HG03342 (cell line): ENCODE measurements at regions not wholly inside any gene's neighbourhood (a gene's known extent, or its start where the extent isn't known, plus 50 kb on each side); places are given as distances from the start of the nearest gene placed in this dataset.

Source experiments
- ATAC-seq: cut with Tn5 transposase; IDR thresholded peaks from one replicate; pipeline ENCODE4 v1.9.1; 2021; ENCODE audit warnings: mild to moderate bottlenecking, moderate library complexity; ENCODE audit not compliant: unreplicated experiment

DNA sequence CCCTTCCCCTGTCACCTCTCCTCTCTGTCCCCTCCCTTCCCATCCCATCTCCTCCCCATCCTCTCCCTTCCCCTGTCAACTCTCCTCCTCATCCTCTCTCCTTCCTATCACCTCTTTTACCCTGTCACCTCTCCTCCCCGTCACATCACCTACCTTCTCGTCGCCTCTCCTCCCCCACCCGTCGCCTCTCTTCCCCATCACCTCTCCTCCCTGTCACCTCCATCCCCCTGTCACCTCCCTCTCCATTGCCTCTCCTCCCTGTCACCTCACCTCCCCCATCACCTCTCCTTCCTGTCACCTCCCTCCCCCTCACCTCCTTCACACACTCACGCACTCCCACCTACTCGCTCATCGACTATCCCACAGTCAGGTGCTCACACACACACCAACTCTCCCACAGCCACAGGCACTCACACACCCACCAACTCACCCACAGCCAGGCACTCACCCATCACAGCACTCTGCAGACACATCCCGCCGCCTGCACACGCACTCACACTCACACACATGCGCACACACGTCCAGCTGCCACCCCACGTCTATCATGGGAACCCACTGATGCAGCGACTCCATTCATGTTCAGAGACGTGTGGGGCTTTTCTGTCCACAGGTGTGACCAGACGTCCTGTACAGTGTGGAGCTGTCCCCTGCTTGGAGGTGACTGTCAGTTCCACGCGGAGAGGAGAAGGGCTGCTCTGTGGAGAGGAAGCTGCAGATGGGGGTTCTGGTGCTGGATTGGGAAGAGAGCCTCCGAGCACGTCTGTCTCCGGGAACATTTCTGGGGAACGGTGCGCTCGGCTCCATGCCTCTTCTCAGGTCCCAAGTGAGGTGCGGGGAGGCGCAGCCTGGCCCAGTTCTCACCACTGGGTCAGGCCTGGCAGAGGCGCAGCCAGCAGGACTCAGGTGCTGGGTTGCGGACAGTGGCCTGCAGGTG is 184.3 kb downstream of the TTLL2 start:
- no peak for ATAC-seq

DNA sequence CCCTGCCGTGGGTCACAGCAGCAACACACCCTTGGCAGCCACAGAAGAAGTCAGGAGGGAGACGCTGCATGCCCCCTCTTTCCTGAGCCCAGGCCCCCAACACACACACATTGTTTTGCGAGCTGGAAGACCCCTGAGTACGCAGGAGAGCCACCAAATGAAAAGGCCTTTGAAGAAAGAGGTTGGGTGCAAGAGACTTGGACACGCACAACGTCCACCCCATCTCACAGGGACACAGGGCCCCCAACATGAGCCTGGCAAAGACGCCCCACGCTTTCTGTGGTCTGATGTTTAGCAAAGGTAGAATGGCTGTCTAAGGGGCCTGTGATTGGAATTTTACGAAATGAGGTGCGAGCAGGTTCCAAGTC is 185.0 kb downstream of the TTLL2 start:
- ATAC-seq: no peak

DNA sequence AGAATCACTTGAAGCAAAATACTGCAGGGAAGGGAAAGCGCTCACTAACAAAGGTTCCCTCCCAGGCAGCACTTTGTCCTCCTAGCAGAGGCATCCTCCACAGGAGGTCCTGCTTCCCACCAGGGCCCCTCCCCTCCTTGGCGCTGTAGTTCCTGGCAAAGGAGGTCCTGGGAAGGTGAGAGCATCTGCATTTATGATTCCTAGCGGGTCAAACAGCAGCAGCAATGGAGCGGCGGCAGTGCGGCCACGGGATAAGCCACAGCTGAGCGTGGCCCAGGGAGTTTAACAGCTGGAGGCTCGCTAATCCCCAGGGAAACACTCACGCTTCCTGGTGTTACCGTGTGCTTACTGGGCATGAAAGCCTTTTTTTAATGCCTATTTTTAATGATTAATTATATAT is 185.8 kb downstream of the TTLL2 start:
- no peak for ATAC-seq

DNA sequence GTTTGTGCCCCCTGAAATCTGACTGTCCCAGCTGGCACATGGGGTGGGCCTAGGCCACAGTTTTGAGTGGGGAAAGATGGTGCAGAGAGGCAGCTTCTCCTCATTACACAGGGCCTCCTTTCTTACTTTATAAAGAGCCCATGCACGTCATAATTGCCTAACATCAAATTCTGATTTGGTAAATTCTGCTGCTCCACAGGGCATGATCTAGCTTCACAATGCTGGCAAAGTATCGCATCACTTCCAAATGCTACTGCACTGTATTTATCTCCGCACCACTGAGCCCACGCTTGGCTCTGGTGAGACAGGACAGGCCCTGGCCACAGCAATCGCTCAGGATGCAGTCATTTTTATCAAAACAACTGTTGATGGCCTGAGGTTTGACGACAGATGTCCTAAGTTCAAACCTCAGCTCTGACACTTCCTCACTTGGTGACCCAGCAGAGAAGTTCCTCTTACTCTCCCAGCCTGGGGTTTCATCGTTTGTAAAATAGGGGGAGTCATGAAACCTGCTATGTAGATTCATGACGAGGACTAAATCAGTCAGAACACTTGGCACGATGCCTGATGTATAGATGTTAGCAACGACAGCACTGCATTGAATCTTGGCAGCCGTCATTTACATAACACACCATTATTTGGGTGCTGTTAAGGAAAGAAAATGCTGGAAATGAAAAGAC is 187.9 kb downstream of the TTLL2 start:
- ATAC-seq: no peak

DNA sequence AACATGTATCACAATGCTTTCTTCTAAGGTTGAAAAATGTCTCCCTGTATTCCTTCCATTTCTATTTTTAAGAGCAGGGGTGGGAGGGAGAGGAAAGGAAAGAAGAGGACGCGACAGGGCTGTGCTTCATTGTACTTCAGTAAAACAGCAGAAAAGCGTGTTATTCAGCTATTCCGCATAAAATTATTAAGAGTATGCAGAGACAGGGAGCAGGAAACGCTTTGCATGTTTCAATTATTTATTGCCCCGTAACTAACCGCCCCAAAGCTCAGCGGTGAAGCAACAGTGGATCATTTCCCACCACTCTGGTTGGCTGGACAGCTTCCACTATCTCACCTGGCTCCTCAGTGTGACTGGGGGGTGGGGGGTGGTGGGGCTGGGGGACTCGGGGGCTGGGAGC is 188.9 kb downstream of the TTLL2 start:
- no peak for ATAC-seq

DNA sequence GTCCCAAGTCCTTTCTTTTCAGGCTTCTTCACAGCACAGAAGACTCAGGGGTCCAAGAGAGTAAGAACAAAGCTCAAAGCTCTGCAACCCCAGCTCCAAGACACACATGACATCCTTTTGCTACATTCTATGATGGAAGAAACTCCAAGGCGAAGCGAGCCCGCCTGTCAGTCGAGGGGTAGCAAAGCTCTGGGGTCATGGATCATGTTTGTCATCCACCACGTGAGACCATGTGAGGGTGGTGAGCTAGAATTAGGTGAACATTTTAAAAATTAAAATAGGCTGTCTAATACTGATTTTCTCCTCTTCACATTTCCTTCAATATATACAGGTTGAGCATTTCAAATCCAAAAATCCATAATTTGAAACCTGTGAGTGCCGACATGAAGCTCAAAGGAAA is 189.6 kb downstream of the TTLL2 start:
- ATAC-seq: no peak

DNA sequence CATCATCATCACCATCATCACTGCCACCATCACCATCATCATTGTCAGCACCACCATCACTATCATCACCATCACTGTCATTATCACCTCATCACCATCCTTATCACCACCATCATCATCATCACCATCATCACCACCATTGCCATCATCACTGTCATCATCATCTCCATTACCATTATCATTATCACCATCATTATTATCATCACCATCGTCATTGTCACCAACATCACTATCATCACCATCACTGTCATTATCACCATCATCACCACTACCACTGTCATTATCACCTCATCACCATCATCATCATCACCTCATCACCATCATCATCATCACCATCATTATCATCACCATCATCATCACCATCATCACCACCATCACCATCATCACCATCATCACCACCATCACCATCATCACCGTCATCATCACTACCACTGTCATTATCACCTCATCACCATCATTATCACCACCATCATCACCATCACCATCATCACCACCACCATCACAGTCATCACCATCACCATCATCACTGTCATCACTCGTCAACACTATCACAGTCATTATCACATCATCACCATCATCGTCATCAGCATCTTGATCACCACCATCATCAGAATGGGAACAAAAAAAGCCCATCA is 191.1 kb downstream of the TTLL2 start:
- ATAC-seq: no peak

DNA sequence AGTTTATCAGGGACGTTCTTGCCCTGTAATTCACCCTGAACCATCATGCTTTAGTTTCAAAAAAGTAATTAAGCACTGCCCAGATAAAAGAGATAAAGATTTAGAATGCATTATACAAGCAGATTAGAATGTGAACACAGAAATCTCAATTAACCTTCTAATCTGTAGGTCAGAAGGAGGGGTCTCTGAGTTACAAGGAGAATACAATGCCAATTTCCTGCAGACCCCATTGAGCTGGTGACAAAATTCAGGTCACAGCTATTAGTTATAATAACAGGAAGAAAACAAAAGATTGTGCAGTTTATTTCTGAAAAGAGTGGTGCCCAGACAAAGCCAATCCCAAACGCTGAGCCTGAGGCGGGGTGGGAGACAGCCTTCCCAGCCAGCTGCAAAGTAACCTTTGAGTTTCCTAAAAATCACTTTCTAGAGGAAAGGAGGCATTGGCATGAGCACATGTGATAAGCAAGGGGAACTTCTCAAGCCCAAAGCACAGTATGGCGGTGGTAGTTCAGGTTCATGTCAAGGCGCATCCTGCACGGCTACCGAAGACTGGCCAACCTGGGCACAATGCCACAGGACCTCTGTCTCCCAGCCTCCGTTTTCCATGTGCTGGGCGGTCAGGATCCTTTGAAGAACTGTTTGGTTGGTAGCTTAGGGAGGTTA is 192.5 kb downstream of the TTLL2 start:
- ATAC-seq: no peak

DNA sequence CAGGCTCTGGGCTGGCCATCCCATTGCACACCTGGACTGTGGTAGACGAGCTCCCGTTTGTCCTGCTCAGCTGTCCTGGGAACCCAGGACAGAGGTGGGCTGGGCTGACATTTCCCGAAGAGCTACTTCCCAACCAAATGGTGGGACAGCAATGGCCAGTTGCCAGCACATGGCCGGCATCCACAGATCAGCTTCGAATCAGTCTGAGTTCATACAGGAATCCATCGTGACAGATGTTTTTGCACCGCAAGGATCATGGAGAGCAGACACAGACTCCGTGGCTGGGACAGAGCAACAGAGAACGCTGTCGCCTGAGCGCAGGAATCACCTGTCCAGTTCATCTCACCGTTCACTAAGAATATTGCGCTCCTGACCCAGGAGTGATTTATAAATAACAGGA is 198.5 kb downstream of the TTLL2 start:
- ATAC-seq: no peak

DNA sequence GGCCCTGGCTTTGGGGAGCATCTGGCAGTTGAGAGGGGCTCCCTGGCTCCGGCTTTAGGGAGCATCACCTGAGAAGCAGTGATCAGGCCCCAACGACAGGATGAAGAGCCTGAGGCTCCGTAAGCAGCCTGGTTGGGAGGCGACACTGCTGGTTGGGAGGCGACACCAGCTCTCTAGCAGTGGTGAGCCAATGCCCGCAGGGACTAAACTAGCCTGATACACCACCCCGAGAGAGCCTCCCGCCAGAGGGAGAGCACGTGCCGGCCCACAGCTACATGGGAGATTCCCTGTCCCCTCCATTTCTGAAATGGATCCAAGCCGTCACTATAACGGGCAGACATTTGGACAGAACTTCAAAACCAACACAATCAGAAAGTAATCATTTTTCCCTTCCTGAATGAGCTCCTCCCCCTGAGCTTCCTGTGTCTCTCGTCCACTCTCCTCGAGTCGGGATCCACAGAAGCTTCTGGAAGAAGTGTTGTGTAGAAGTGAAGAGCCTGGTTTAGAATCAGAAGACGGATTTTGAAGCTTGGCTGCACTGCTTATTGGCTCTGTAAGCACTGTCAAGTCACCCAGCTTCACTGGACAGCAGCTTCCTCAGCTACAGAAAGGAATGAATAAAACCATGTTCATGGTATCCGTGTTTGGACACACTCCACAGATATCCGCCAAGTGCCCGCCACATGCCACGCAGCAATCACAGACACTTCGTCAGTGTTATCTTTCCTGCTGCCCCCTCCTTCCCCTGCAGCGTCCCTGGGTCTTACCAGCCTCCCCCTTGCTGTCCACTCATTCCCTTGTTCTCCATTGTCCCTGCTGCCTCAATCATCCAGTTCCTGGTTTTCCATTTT is 199.6 kb downstream of the TTLL2 start:
- no peak for ATAC-seq

DNA sequence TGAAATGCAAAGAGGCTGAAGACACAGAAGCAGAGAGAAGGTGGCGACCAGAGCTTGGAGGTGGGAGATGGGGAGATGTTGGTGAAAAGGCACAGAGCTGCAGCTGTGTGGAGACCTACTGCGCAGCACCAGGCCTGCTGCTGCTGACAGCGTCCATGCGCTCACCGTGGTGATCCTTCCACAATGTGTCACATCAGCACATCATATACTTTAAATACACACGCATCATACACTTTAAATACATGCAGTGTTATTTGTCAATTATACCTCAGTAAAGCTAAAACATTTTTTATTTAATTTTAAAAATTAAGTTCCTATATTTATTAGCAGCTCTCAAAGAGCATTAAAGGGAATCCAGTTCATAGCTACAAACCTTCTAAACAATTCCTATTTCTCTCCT is 200.9 kb downstream of the TTLL2 start:
- ATAC-seq: no peak

DNA sequence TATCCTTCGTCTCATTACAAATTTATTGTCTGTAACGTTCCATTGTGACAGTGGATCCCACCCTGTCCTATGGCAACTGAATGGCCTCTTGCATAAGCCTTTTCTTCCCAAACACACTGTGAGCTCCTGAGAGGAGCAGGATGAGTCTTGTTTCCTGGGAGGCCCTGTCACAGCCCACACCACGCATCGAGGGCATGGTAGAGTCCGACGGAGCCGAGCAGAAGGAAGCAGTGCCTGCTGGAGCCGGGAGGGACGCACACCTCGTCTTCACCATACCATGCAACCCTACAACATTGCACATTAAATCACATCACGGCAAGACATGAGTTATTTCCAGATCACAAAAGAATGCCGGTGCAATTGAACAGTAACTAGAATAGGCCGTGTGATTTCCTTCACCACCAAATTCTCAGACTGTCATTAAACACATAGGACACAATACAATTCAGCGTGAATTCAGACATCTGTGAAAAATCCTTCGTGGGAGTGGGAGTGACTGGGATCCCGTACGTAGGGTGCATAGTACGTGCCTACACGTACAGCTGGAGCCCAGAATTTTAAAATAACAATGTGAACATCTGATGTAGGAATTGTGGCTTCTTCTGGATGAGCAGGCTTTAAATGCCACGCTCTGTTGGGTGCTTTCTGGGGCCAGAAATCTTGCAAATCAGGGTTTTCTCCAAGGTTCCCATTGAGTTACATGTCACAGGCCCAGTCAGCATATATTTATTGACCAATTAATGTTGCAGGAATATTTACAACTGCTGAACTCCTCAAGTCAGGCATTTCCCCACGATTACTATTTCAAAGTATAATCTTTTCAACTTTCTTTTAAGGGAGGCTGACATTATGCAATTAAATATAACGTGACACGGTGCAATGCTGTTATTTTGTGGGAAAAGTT is 201.8 kb downstream of the TTLL2 start:
- ATAC-seq: no peak

DNA sequence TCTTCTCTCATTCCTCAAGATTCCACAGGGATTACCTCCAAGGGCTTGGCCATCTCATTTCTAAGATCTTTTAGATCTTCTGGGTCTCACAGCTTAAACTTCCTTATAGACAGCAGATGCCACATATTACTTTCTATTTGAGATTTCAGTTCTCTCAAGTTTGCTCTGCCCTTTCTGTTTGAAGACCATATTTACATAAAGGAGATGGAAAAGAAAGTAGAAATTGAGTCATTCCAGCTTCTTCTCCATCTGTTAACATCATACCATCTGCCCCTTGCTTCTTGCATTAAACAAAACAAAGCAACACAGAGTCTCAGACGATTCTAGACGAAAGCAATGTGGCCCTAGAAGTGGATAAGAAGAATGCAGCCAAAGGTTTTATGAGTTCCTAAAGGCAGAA is 203.4 kb downstream of the TTLL2 start:
- ATAC-seq: peak; percentile 70

DNA sequence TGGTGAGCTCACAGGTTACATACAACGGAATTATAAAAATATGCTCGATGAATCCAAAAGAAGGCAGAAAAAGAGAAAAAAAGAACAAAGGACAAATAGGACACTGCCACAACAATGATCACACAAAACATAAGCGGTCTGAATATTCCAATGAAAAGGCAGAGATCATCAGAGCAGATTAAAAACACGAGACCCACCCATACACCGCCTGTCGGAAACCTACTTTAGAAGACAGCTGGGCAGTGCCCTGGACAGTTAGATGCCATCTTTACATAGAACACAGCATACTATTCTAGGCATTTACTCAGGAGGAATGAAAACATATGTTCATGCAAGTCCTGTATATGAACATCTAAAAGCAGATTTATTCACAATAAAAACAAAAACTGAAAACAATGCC is 204.1 kb downstream of the TTLL2 start:
- ATAC-seq: no peak

DNA sequence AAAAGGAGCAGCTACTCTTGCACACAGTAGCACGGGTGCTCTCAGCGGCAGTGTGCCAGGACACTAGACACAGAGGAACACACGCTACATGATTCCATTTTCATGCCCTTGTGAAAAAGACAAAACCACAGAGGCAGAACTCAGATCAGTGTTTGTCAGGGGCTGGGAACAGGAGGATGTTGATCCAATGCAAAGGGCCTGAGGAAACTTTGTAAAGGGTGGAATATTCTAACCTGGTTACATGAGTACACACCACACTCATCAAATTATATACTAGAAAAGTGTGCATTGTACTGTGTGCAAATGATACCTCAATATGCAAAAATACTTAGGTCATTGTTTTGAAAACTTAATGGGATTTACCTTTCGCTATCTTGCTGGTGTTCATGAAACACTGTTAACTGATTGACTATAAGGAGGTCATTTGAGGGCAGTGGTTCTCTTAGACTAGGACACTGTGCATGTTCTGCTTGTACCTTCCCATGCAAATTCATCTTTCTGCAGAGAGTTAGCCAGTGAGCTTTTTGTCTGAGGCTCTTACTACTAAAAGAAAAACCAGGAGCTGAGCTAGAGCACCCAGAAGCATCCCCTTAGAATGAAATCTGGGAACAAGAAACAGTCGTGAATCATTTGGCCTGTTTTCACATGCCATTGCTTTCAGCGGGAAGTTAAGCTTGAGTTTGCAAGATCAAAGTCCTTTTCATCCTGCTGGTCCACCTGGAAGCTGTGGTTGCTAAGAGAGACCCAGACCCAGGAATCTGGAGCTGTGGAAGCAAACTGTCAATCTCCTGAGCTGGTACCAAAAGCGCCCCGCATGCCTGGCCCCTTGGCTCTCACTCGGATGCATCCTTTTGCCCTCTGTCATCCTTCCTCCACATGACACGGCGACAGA is 204.8 kb downstream of the TTLL2 start:
- no peak for ATAC-seq

DNA sequence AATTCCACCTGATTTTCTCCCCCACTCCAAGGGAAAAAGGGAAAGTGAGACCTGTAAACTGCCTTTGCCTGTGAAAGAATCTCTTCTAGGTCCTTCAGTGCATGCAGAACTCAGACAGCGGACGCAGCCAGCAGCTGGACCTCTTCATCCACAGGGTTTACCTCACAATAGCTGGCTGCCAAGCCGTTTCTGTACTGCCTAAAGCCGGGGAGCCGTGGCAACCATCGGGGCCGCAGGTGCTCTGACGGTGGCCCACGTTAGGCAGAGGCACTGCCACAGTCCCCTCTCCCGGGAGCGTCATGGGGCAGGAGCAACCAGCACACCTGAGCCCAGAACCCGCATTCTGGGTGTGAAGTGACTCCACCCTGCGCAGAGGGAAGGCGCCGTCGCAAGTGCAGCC is 206.1 kb downstream of the TTLL2 start:
- no peak for ATAC-seq

DNA sequence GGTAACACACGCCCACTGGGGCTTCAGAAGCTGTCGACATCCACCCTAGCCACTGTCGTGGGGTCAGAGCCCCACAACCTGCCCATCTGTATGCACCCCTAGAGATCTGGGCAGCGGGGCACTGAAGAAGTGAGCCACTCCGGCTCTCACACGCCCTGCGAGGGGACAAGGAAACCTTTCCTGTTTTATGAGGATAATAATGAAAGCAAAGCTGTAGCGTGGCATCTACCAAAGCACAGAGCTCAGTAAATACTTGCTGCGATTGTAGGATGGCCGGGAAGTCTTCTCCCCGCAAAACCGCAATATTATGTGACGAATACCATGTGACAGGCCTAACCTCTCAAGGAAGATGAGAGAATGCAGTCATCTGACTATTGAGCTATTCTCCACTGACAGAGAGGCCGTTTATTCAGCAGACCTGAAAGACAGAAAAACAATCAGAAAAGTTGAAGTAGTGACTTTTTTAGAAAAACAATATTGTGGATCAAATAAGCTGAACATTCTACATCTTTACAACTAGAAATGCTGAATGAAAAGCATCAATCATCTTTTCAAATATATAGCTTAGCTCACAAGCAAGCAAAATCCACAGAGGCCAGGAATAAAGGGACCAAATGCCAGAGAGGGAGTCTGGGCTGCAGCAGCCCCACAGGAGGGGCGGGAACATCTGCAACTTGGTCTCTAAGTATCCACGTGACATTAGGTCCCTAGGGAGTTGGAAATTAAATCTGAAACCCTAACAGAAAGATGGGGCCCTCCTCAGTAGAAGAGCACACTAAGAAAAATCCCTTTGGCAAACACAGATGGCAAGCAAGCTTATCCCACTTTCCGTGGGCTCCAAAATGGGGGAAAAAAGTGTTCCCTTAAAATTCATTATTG is 207.8 kb downstream of the TTLL2 start:
- ATAC-seq: no peak

DNA sequence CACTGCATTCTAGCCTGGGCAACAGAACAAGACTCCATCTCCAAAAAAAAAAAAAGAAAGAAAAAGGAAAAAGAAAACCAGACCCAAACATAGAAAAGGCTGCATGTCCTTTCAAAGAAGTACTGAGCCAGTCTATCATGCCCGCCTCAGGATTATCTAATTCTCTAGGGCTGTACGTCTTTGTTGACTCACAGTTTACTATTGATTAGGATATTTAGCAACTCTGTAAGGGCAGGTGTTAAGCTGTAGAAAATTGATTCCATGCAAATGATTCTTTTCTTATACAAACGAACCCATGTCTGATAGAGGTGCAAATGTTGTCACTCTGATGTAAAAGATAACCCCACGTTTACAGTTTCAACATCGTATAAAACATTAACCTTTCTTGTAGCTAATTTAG is 209.0 kb downstream of the TTLL2 start:
- ATAC-seq: no peak
